Right atrium auricular region (tissue), 2 donors: ENCODE measurements at regions not wholly inside any gene's neighbourhood (a gene's known extent, or its start where the extent isn't known, plus 50 kb on each side); places are given as distances from the start of the nearest gene placed in this dataset.
"Not testable (repeated sequence)": the region's sequence is repeated elsewhere in the genome, so short reads cannot be mapped to it uniquely, and the experiment has no call there.

Experiments used
- DNase-seq: peaks from one replicate; pipeline ENCODE4 v3.0.0-alpha.2; 2019; ENCODE audit warnings: low spot score
- H3K27ac ChIP-seq, 2 donors: fragments of 200-600 bp; sonication (generic); 1 replicate in 1 of 2; 2 replicates in 1 of 2; pipeline ENCODE4 v1.5.1; 2016 to 2019
- H3K27me3 ChIP-seq, 2 donors: fragments of 200-600 bp; sonication (generic); one replicate each; pipeline versions ENCODE4 v1.5.1 to v1.6.0; 2017 to 2019
- H3K36me3 ChIP-seq: fragments of 200-600 bp; sonication (generic); one replicate; pipeline ENCODE4 v1.5.1; 2016
- H3K4me1 ChIP-seq, 2 donors: fragments of 200-600 bp; sonication (generic); one replicate each; pipeline versions ENCODE4 v1.5.1 to v1.6.0; 2017 to 2019
- H3K4me3 ChIP-seq, 2 donors: fragments of 200-600 bp; sonication (generic); 1 replicate in 1 of 2; 2 replicates in 1 of 2; pipeline ENCODE4 v1.5.1; 2017 to 2019; ENCODE audit warnings: mild to moderate bottlenecking in 1 of 2, moderate library complexity in 1 of 2
- H3K9me3 ChIP-seq, 2 donors: fragments of 200-600 bp; sonication (generic); one replicate each; pipeline ENCODE4 v1.5.1; 2019
- CTCF ChIP-seq, 2 donors: fragments of 200-600 bp; sonication (generic); IDR thresholded peaks; one replicate each; pipeline ENCODE4 v1.5.1; 2019; ENCODE audit warnings: antibody characterized with exemption in 2 of 2

- no peaks in the 10 kb centered on the region for H3K36me3 ChIP-seq
- H3K9me3 ChIP-seq: no peaks in the 10 kb centered on the region
- H3K4me1 ChIP-seq: no peaks in the 10 kb centered on the region
- no peak for TF ChIP-seq CTCF (IDR thresholded peaks at IDR 0.05)
- no peak for DNase-seq
- H3K27me3 ChIP-seq: no peaks in the 10 kb centered on the region
- no peak overlapping the region for H3K4me3 ChIP-seq
- H3K27ac ChIP-seq: no peak overlapping the region
Observed at GRCh38 chr19:14277608-14278007, 71.6 kb upstream of the ADGRL1 start.

- not testable (repeated sequence) for DNase-seq, H3K27me3 ChIP-seq, H3K36me3 ChIP-seq, H3K9me3 ChIP-seq, H3K4me3 ChIP-seq, H3K27ac ChIP-seq, H3K4me1 ChIP-seq
Observed at GRCh38 chr19:14275823-14276222, 69.9 kb upstream of the ADGRL1 start.

- no peak overlapping the region for H3K27ac ChIP-seq
- DNase-seq: no peak
- H3K9me3 ChIP-seq: no peaks in the 10 kb centered on the region
- no peaks in the 10 kb centered on the region for H3K4me1 ChIP-seq
- H3K27me3 ChIP-seq: no peaks in the 10 kb centered on the region
- H3K4me3 ChIP-seq: no peak overlapping the region
- no peaks in the 10 kb centered on the region for H3K36me3 ChIP-seq
- TF ChIP-seq CTCF (IDR thresholded peaks at IDR 0.05): no peak
Observed at GRCh38 chr19:14272623-14273022, 66.7 kb upstream of the ADGRL1 start.

GRCh38 chr19:14271840-14272239 lies 65.9 kb upstream of the ADGRL1 start:
- Histone ChIP-seq H3K36me3 (no peaks in the 10 kb centered on the region), H3K27ac (no peak overlapping the region), H3K4me3 (no peak overlapping the region), H3K27me3 (no peaks in the 10 kb centered on the region), H3K4me1 (no peaks in the 10 kb centered on the region), H3K9me3 (no peaks in the 10 kb centered on the region)
- no peak for TF ChIP-seq CTCF (IDR thresholded peaks at IDR 0.05)
- DNase-seq: no peak

- H3K27me3 ChIP-seq, H3K4me1 ChIP-seq, DNase-seq, H3K4me3 ChIP-seq, H3K36me3 ChIP-seq, H3K9me3 ChIP-seq, H3K27ac ChIP-seq: not testable (repeated sequence)
Observed at GRCh38 chr19:14270557-14270956, 64.6 kb upstream of the ADGRL1 start.

GRCh38 chr19:14267224-14267741 lies 61.3 kb upstream of the ADGRL1 start:
- H3K36me3 ChIP-seq: no peaks in the 10 kb centered on the region
- no peak for TF ChIP-seq CTCF (IDR thresholded peaks at IDR 0.05)
- no peak for DNase-seq
- peaks cover 0 to 4% of the 10 kb centered on the region in 2 donors for H3K4me1 ChIP-seq
- H3K27ac ChIP-seq: no peak overlapping the region
- no peaks in the 10 kb centered on the region for H3K9me3 ChIP-seq
- H3K27me3 ChIP-seq: no peaks in the 10 kb centered on the region
- no peak overlapping the region for H3K4me3 ChIP-seq

GRCh38 chr19:14266208-14266607 lies 60.2 kb upstream of the ADGRL1 start:
- H3K27me3 ChIP-seq, H3K4me1 ChIP-seq, H3K9me3 ChIP-seq, H3K4me3 ChIP-seq, H3K36me3 ChIP-seq, DNase-seq, H3K27ac ChIP-seq: not testable (repeated sequence)
